B cell (primary cell): ENCODE measurements at regions not wholly inside any gene's neighbourhood (a gene's known extent, or its start where the extent isn't known, plus 50 kb on each side); places are given as distances from the start of the nearest gene placed in this dataset.

ENCODE experiments used
- ATAC-seq: fragments of 200-7000 bp; cut with Tn5 transposase; one replicate; pipeline ENCODE4 v1.10.0; 2021; ENCODE audit warnings: low read depth, mild to moderate bottlenecking, moderate number of reproducible peaks, moderate library complexity
- CTCF ChIA-PET: fragments of 350-600 bp; sonication (Branson Sonifier 250); formaldehyde crosslinking; loops from one replicate; lab custom pipeline; 2021; ENCODE audit warnings: antibody characterized with exemption, inconsistent platforms; lab: Charles Lee
- POLR2A ChIA-PET: fragments of 350-600 bp; sonication (Branson Sonifier 250); formaldehyde crosslinking; loops from one replicate; lab custom pipeline; 2021; ENCODE audit warnings: antibody characterized with exemption; lab: Charles Lee
- DNase-seq: peaks from one replicate; pipeline ENCODE4 v3.0.0; 2013
- H2AFZ ChIP-seq: 2 replicates; pipeline ENCODE4 v1.6.1; 2012; ENCODE audit warnings: mild to moderate bottlenecking, low read depth, low read length; ENCODE audit not compliant: insufficient read depth, poor library complexity, severe bottlenecking
- H3K27ac ChIP-seq, 2 donors: 1 replicate in 1 of 2; 2 replicates in 1 of 2; pipeline ENCODE4 v1.5.1; 2012 to 2013; ENCODE audit warnings: low read length in 2 of 2, mild to moderate bottlenecking in 2 of 2, moderate library complexity in 1 of 2
- H3K27me3 ChIP-seq, 4 experiments: fragments of 200-600 bp in 1 of 4; sonication (generic) in 1 of 4; replicated peaks in 1 of 4; 1 replicate in 2 of 4; 2 replicates in 2 of 4; pipeline versions ENCODE4 v1.6.1 to v1.7.0; 2013 to 2016; ENCODE audit warnings: low read length in 3 of 4, mild to moderate bottlenecking in 2 of 4, mixed read lengths in 1 of 4, moderate library complexity in 1 of 4; ENCODE audit not compliant: insufficient read depth in 4 of 4, control insufficient read depth in 3 of 4; ENCODE audit errors: control extremely low read depth in 1 of 4
- H3K36me3 ChIP-seq, 2 experiments: replicated peaks in 1 of 2; 1 replicate in 1 of 2; 2 replicates in 1 of 2; pipeline versions ENCODE4 v1.6.1 to v1.7.1; 2013; ENCODE audit warnings: low read length in 1 of 2; ENCODE audit not compliant: insufficient read depth in 2 of 2, control insufficient read depth in 1 of 2; ENCODE audit errors: control extremely low read depth in 1 of 2, extremely low read depth in 1 of 2
- H3K4me1 ChIP-seq, 2 donors: fragments of 200-600 bp in 1 of 2; sonication (generic) in 1 of 2; 1 replicate in 1 of 2; 2 replicates in 1 of 2; pipeline versions ENCODE4 v1.5.1 to v1.6.1; 2013 to 2017; ENCODE audit warnings: low read length in 2 of 2; ENCODE audit not compliant: control insufficient read depth in 2 of 2, insufficient read depth in 2 of 2
- H3K4me2 ChIP-seq: replicated peaks from 2 replicates; pipeline ENCODE3; 2012; ENCODE audit warnings: mild to moderate bottlenecking, low read depth, low read length; ENCODE audit not compliant: poor library complexity, severe bottlenecking
- H3K4me3 ChIP-seq, 5 experiments: fragments of 200-600 bp in 1 of 5; sonication (generic) in 1 of 5; 1 replicate in 3 of 5; 2 replicates in 2 of 5; pipeline versions ENCODE4 v1.5.1 to v1.7.0; 2011 to 2016; ENCODE audit warnings: low read length in 4 of 5, mild to moderate bottlenecking in 4 of 5, low read depth in 2 of 5, control low read depth in 1 of 5, moderate library complexity in 1 of 5; ENCODE audit not compliant: insufficient read depth in 1 of 5; ENCODE audit errors: control extremely low read depth in 1 of 5, extremely low read depth in 1 of 5
- H3K79me2 ChIP-seq: fragments of 200-600 bp; sonication (generic); one replicate; pipeline ENCODE4 v1.6.0; 2016; ENCODE audit warnings: low read length; ENCODE audit not compliant: control insufficient read depth, insufficient read depth
- H3K9ac ChIP-seq: fragments of 200-600 bp; sonication (generic); 2 replicates; pipeline ENCODE4 v1.6.1; 2017; ENCODE audit warnings: mild to moderate bottlenecking, low read length, moderate library complexity
- H3K9me3 ChIP-seq, 3 donors: one replicate each; pipeline versions ENCODE4 v1.6.1 to v1.7.1; 2013; ENCODE audit warnings: low read length in 2 of 3; ENCODE audit not compliant: control insufficient read depth in 2 of 3, insufficient read depth in 1 of 3; ENCODE audit errors: control extremely low read depth in 1 of 3
- H4K20me1 ChIP-seq: 2 replicates; pipeline ENCODE4 v1.6.0; 2012; ENCODE audit warnings: mild to moderate bottlenecking, low read length; ENCODE audit not compliant: insufficient read depth, control insufficient read depth, poor library complexity, severe bottlenecking
- H3K27ac Mint-ChIP-seq: one replicate; pipeline ENCODE4 v1.8.0; 2021; ENCODE audit warnings: mixed read lengths
- H3K27me3 Mint-ChIP-seq: one replicate; pipeline ENCODE4 v1.8.0; 2021; ENCODE audit warnings: mixed read lengths
- H3K4me1 Mint-ChIP-seq: one replicate; pipeline ENCODE4 v1.8.0; 2021; ENCODE audit warnings: mixed read lengths
- H3K4me3 Mint-ChIP-seq: one replicate; pipeline ENCODE4 v1.8.0; 2021; ENCODE audit warnings: mixed read lengths
- H3K9me3 Mint-ChIP-seq: one replicate; pipeline ENCODE4 v1.8.0; 2022; ENCODE audit warnings: mixed read lengths; ENCODE audit not compliant: insufficient read depth
- EZH2 ChIP-seq: IDR thresholded peaks from 2 replicates; pipeline ENCODE4 v1.6.1; 2012; ENCODE audit warnings: borderline replicate concordance, low read depth, mild to moderate bottlenecking, moderate library complexity, low read length; ENCODE audit not compliant: insufficient read depth, poor library complexity, severe bottlenecking
- WGBS: methylation state at CpG from one replicate; pipeline ENCODE4 v1.1.5; 2013; ENCODE audit warnings: missing lambda C conversion rate; ENCODE audit not compliant: insufficient coverage; 5-methylcytosine and 5-hydroxymethylcytosine counted together
- intact Hi-C: fragments of 100-400 bp; cut with micrococcal nuclease; formaldehyde crosslinking; loops from one replicate; pipeline ENCODE4 v1.10.0; 2022
- TF ChIP-seq, protein P1 (sequence below): fragments of 200-600 bp; IDR thresholded peaks from one replicate; pipeline ENCODE4 v1.8.0; 2022; ENCODE audit warnings: antibody characterized with exemption, mild to moderate bottlenecking

DNA sequence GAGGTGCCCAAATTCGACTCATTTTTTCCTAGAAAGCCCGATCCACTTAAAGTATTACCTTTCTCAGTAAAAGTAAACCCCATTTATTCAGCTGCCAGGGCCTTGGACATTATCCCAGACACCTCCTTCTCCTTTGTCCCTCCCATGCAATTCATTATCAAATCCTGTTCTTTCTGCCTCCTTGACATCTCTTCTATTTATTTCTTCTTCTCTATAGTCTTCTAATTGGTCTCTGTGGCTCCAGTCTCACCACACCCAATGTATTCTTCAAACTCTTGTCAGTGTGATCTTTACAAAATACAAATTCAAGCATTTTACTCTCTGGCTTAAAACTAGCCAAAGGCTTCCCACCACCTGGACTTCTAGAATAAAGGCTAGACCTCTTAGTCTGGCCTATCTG, 120.3 kb downstream of the IL20RB start:
- H3K79me2 ChIP-seq: no peaks in the 10 kb centered on the region
- intact Hi-C loops: no loop called here
- H4K20me1 ChIP-seq: no peaks in the 10 kb centered on the region
- no peaks in the 10 kb centered on the region for H3K4me1 ChIP-seq
- CTCF ChIA-PET: no interaction called here
- Mint-ChIP-seq H3K27me3 (peaks cover 39% of the 10 kb centered on the region), H3K4me1 (no peaks in the 10 kb centered on the region), H3K9me3 (no peaks in the 10 kb centered on the region), H3K4me3 (no peak overlapping the region), H3K27ac (no peak overlapping the region)
- peaks cover 0 to 1% (median 0%) of the 10 kb centered on the region in 3 donors for H3K9me3 ChIP-seq
- ATAC-seq: no peak
- DNase-seq: no peak
- no peak overlapping the region for H3K9ac ChIP-seq
- WGBS: 75% methylated on average over 2 of the region's 2 CpGs
- no peaks in the 10 kb centered on the region for H3K36me3 ChIP-seq
- no peak overlapping the region for H3K4me2 ChIP-seq
- POLR2A ChIA-PET: no interaction called here
- H3K27me3 ChIP-seq: no peaks in the 10 kb centered on the region
- no peak overlapping the region for H3K27ac ChIP-seq
- no peak for TF ChIP-seq EZH2
- TF ChIP-seq, protein P1, sequence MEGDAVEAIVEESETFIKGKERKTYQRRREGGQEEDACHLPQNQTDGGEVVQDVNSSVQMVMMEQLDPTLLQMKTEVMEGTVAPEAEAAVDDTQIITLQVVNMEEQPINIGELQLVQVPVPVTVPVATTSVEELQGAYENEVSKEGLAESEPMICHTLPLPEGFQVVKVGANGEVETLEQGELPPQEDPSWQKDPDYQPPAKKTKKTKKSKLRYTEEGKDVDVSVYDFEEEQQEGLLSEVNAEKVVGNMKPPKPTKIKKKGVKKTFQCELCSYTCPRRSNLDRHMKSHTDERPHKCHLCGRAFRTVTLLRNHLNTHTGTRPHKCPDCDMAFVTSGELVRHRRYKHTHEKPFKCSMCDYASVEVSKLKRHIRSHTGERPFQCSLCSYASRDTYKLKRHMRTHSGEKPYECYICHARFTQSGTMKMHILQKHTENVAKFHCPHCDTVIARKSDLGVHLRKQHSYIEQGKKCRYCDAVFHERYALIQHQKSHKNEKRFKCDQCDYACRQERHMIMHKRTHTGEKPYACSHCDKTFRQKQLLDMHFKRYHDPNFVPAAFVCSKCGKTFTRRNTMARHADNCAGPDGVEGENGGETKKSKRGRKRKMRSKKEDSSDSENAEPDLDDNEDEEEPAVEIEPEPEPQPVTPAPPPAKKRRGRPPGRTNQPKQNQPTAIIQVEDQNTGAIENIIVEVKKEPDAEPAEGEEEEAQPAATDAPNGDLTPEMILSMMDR: no peak
- H3K4me3 ChIP-seq: no peak overlapping the region
- no peak overlapping the region for H2AFZ ChIP-seq

DNA sequence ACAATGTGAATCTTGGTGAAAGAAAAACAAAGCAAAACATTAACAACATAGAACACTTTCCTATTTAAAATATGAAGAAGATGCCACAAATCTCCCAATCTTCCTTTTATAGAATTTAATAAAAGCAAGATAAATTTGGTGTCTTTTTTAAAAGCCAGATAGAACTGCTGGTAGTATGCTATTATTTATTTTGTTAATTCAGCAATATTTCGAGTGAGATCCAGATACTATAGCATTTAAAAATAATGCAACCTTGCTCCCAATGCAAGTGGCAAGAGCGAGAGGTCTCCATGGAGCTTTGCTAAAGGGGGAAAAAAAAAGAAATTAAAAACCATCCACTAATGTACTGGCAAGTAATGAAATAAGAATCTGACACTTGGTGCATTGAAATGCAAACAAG, 121.8 kb downstream of the IL20RB start:
- ATAC-seq (no peak), DNase-seq (no peak)
- H3K79me2 ChIP-seq: no peaks in the 10 kb centered on the region
- Mint-ChIP-seq H3K4me1 (no peaks in the 10 kb centered on the region), H3K9me3 (no peaks in the 10 kb centered on the region), H3K27ac (no peak overlapping the region), H3K4me3 (no peak overlapping the region), H3K27me3 (peaks cover 40% of the 10 kb centered on the region)
- POLR2A ChIA-PET: no interaction called here
- intact Hi-C loops: no loop called here
- H3K27ac ChIP-seq: no peak overlapping the region
- no peak overlapping the region for H2AFZ ChIP-seq
- H3K27me3 ChIP-seq: no peaks in the 10 kb centered on the region
- no peak for TF ChIP-seq EZH2
- TF ChIP-seq, protein P1: no peak
- no CpG with 5 or more reads among the region's 2 CpGs for WGBS
- H3K4me1 ChIP-seq: no peaks in the 10 kb centered on the region
- H3K36me3 ChIP-seq: no peaks in the 10 kb centered on the region
- no peak overlapping the region for H3K9ac ChIP-seq
- no peaks in the 10 kb centered on the region for H4K20me1 ChIP-seq
- H3K4me3 ChIP-seq: no peak overlapping the region
- CTCF ChIA-PET: no interaction called here
- no peak overlapping the region for H3K4me2 ChIP-seq
- H3K9me3 ChIP-seq: peaks cover 0 to 1% (median 0%) of the 10 kb centered on the region in 3 donors
